ENCODE measurements at regions not wholly inside any gene's neighbourhood (a gene's known extent, or its start where the extent isn't known, plus 50 kb on each side); places are given as distances from the start of the nearest gene placed in this dataset.
A peak's percentile ranks its signal among the peaks of the same experiment; 100 is the strongest.

- Histone ChIP-seq H3K4me1 (ENCODE audit: insufficient read depth, low read length) (no peaks in the 10 kb centered on the region), H3K4me2 (ENCODE audit: insufficient read depth, low read length) (no peak overlapping the region), H3K27ac (ENCODE audit: low read depth, low read length) (no peak overlapping the region), H3K4me3 (ENCODE audit: insufficient read depth, low read length) (no peak overlapping the region), H3K79me2 (ENCODE audit: insufficient read depth, low read length) (no peaks in the 10 kb centered on the region), H4K20me1 (ENCODE audit: insufficient read depth, low read length) (no peaks in the 10 kb centered on the region), H3K36me3 (ENCODE audit: insufficient read depth, low read length) (no peaks in the 10 kb centered on the region), H2AFZ (ENCODE audit: low read length) (no peak overlapping the region), H3K9me3 (ENCODE audit: low read depth, low read length) (no peaks in the 10 kb centered on the region), H3K27me3 (ENCODE audit: insufficient read depth, low read length) (no peaks in the 10 kb centered on the region)
- TF ChIP-seq CTCF (IDR thresholded peaks at IDR 0.05; ENCODE audit: extremely low read depth, low read depth, low read length), result no peak
- DNase-seq (ENCODE audit: insufficient read length, low spot score, missing footprints), result peak; percentile 48
These were observed 843.7 kb downstream of the CDH11 start for GRCh38 chr16:64278196-64278595.

GRCh38 chr16:64276646-64277045 lies 845.2 kb downstream of the CDH11 start:
- TF ChIP-seq CTCF (IDR thresholded peaks at IDR 0.05; ENCODE audit: extremely low read depth, low read depth, low read length), result no peak
- Histone ChIP-seq H3K27ac (ENCODE audit: low read depth, low read length) (no peak overlapping the region), H2AFZ (ENCODE audit: low read length) (no peak overlapping the region), H3K4me1 (ENCODE audit: insufficient read depth, low read length) (no peaks in the 10 kb centered on the region), H3K27me3 (ENCODE audit: insufficient read depth, low read length) (no peaks in the 10 kb centered on the region), H3K4me2 (ENCODE audit: insufficient read depth, low read length) (no peak overlapping the region), H3K4me3 (ENCODE audit: insufficient read depth, low read length) (no peak overlapping the region), H4K20me1 (ENCODE audit: insufficient read depth, low read length) (no peaks in the 10 kb centered on the region), H3K36me3 (ENCODE audit: insufficient read depth, low read length) (no peaks in the 10 kb centered on the region), H3K9me3 (ENCODE audit: low read depth, low read length) (no peaks in the 10 kb centered on the region), H3K79me2 (ENCODE audit: insufficient read depth, low read length) (no peaks in the 10 kb centered on the region)
- DNase-seq (ENCODE audit: insufficient read length, low spot score, missing footprints), result no peak

- Histone ChIP-seq H3K4me3 (ENCODE audit: insufficient read depth, low read length) (no peak overlapping the region), H3K4me2 (ENCODE audit: insufficient read depth, low read length) (no peak overlapping the region), H4K20me1 (ENCODE audit: insufficient read depth, low read length) (no peaks in the 10 kb centered on the region), H3K27me3 (ENCODE audit: insufficient read depth, low read length) (no peaks in the 10 kb centered on the region), H3K27ac (ENCODE audit: low read depth, low read length) (no peak overlapping the region), H3K4me1 (ENCODE audit: insufficient read depth, low read length) (no peaks in the 10 kb centered on the region), H3K9me3 (ENCODE audit: low read depth, low read length) (no peaks in the 10 kb centered on the region), H3K36me3 (ENCODE audit: insufficient read depth, low read length) (no peaks in the 10 kb centered on the region), H2AFZ (ENCODE audit: low read length) (no peak overlapping the region), H3K79me2 (ENCODE audit: insufficient read depth, low read length) (no peaks in the 10 kb centered on the region)
- no peak for DNase-seq (ENCODE audit: insufficient read length, low spot score, missing footprints)
- TF ChIP-seq CTCF (IDR thresholded peaks at IDR 0.05; ENCODE audit: extremely low read depth, low read depth, low read length), result no peak
These were observed 849.8 kb downstream of the CDH11 start for GRCh38 chr16:64272028-64272427.

- no peaks in the 10 kb centered on the region for H3K36me3 ChIP-seq (ENCODE audit: insufficient read depth, low read length)
- no peak overlapping the region for H3K4me3 ChIP-seq (ENCODE audit: insufficient read depth, low read length)
- TF ChIP-seq CTCF (IDR thresholded peaks at IDR 0.05; ENCODE audit: extremely low read depth, low read depth, low read length), result no peak
- DNase-seq (ENCODE audit: insufficient read length, low spot score, missing footprints), result no peak
- H3K4me1 ChIP-seq (ENCODE audit: insufficient read depth, low read length), result no peaks in the 10 kb centered on the region
- no peak overlapping the region for H3K4me2 ChIP-seq (ENCODE audit: insufficient read depth, low read length)
- H3K27me3 ChIP-seq (ENCODE audit: insufficient read depth, low read length), result no peaks in the 10 kb centered on the region
- H4K20me1 ChIP-seq (ENCODE audit: insufficient read depth, low read length), result no peaks in the 10 kb centered on the region
- no peak overlapping the region for H3K27ac ChIP-seq (ENCODE audit: low read depth, low read length)
- no peaks in the 10 kb centered on the region for H3K9me3 ChIP-seq (ENCODE audit: low read depth, low read length)
- no peak overlapping the region for H2AFZ ChIP-seq (ENCODE audit: low read length)
- no peaks in the 10 kb centered on the region for H3K79me2 ChIP-seq (ENCODE audit: insufficient read depth, low read length)
These were observed 852.1 kb downstream of the CDH11 start for GRCh38 chr16:64269756-64270155.

Data from osteoblast (primary cell).